Endothelial cell of umbilical vein (primary cell): ENCODE measurements at regions not wholly inside any gene's neighbourhood (a gene's known extent, or its start where the extent isn't known, plus 50 kb on each side); places are given as distances from the start of the nearest gene placed in this dataset.

Source experiments
- BruUV-seq: library from RNA; stranded (reverse); fragments of 400-500 nt; replicated peaks from 2 replicates; lab custom pipeline; 2021; lab: Mats Ljungman, UMichigan
- CTCF ChIA-PET: fragments of 300-600, 350-600 bp; sonication (Branson Sonifier 250); formaldehyde crosslinking; loops from one replicate; lab custom pipeline; 2021; ENCODE audit warnings: antibody characterized with exemption, inconsistent platforms; lab: Charles Lee
- POLR2A ChIA-PET: fragments of 300-600, 350-600 bp; sonication (Branson Sonifier 250); formaldehyde crosslinking; loops from one replicate; lab custom pipeline; 2021; ENCODE audit warnings: antibody characterized with exemption, inconsistent platforms; lab: Charles Lee
- DNase-seq: peaks from one replicate; pipeline ENCODE4 v3.0.0-alpha.2; 2011; ENCODE audit warnings: low read depth, low spot score
- FAIRE-seq: peaks from 2 replicates; lab custom pipeline; 2011; peaks lifted over from hg19 to GRCh38; lab: Jason Lieb, UNC
- H2AFZ ChIP-seq: 2 replicates; pipeline ENCODE4 v1.6.0; 2012; ENCODE audit warnings: low read depth, low read length, control low read depth, inconsistent platforms
- H3K27ac ChIP-seq: 2 replicates; pipeline ENCODE4 v1.5.1; 2011; ENCODE audit warnings: low read depth, mild to moderate bottlenecking, control low read depth, low read length, moderate library complexity; ENCODE audit not compliant: insufficient read depth
- H3K27me3 ChIP-seq, 2 experiments: 2 replicates each; pipeline versions ENCODE4 v1.6.0 to v1.6.1; 2011; ENCODE audit warnings: low read length in 2 of 2, mixed read lengths in 1 of 2; ENCODE audit not compliant: control insufficient read depth in 2 of 2, insufficient read depth in 2 of 2
- H3K36me3 ChIP-seq, 2 experiments: 2 replicates in 1 of 2; 3 replicates in 1 of 2; pipeline ENCODE4 v1.5.1; 2011; ENCODE audit warnings: low read length in 2 of 2, mild to moderate bottlenecking in 1 of 2, moderate library complexity in 1 of 2; ENCODE audit not compliant: control insufficient read depth in 2 of 2, insufficient read depth in 2 of 2; ENCODE audit errors: extremely low read depth in 1 of 2
- H3K4me1 ChIP-seq: 3 replicates; pipeline ENCODE4 v1.5.1; 2011; ENCODE audit warnings: mild to moderate bottlenecking, low read length; ENCODE audit not compliant: control insufficient read depth, insufficient read depth; ENCODE audit errors: extremely low read depth
- H3K4me2 ChIP-seq: 2 replicates; pipeline ENCODE4 v1.6.1; 2011; ENCODE audit warnings: low read length, control low read depth, mixed read lengths; ENCODE audit not compliant: insufficient read depth
- H3K4me3 ChIP-seq, 3 experiments: fragments of 200-600 bp in 1 of 3; sonication (generic), shearing (Covaris generic) in 1 of 3; replicated peaks in 1 of 3; 2 replicates each; pipeline ENCODE4 v1.5.1; 2011 to 2016; ENCODE audit warnings: control low read depth in 3 of 3, low read length in 3 of 3, mild to moderate bottlenecking in 2 of 3, inconsistent platforms in 1 of 3, low read depth in 1 of 3, moderate library complexity in 1 of 3; ENCODE audit not compliant: insufficient read depth in 1 of 3
- H3K79me2 ChIP-seq: 2 replicates; pipeline ENCODE4 v1.6.0; 2012; ENCODE audit warnings: low read length, inconsistent platforms; ENCODE audit not compliant: control insufficient read depth, insufficient read depth
- H3K9ac ChIP-seq: replicated peaks from 2 replicates; pipeline ENCODE3; 2011; ENCODE audit warnings: low read length, control low read depth; ENCODE audit not compliant: insufficient read depth; ENCODE audit errors: extremely low read depth
- H3K9me1 ChIP-seq: replicated peaks from 3 replicates; pipeline ENCODE4 v1.6.0; 2011; ENCODE audit warnings: mild to moderate bottlenecking, low read length; ENCODE audit not compliant: control insufficient read depth, insufficient read depth; ENCODE audit errors: extremely low read depth
- H3K9me3 ChIP-seq: replicated peaks from 2 replicates; pipeline ENCODE4 v1.5.1; 2012; ENCODE audit warnings: low read length, inconsistent platforms; ENCODE audit not compliant: control insufficient read depth, insufficient read depth
- H4K20me1 ChIP-seq: replicated peaks from 2 replicates; pipeline ENCODE3; 2011; ENCODE audit warnings: mild to moderate bottlenecking, low read length; ENCODE audit not compliant: control insufficient read depth, insufficient read depth; ENCODE audit errors: extremely low read depth
- EZH2 ChIP-seq: IDR thresholded peaks from 2 replicates; pipeline ENCODE4 v1.6.1; 2012; ENCODE audit warnings: borderline replicate concordance, low read depth, mild to moderate bottlenecking, moderate library complexity, low read length, inconsistent platforms; ENCODE audit not compliant: severe bottlenecking
- FOS ChIP-seq: IDR thresholded peaks from 2 replicates; pipeline ENCODE4 v1.6.1; 2011; ENCODE audit warnings: mild to moderate bottlenecking, low read length, moderate library complexity, borderline replicate concordance; ENCODE audit not compliant: insufficient read depth
- GATA2 ChIP-seq: IDR thresholded peaks from 2 replicates; pipeline ENCODE4 v1.7.0; 2011; ENCODE audit warnings: low read depth, mild to moderate bottlenecking, moderate library complexity, mixed read lengths, low read length; ENCODE audit not compliant: insufficient read length, insufficient read depth
- JUN ChIP-seq: IDR thresholded peaks from 2 replicates; pipeline ENCODE4 v1.6.1; 2011; ENCODE audit warnings: borderline replicate concordance, low read depth; ENCODE audit not compliant: insufficient read length, insufficient read depth
- MYC ChIP-seq: IDR thresholded peaks from one replicate; pipeline ENCODE4 v1.6.1; 2011; ENCODE audit warnings: mild to moderate bottlenecking, low read depth, low read length
- POLR2A ChIP-seq: IDR thresholded peaks from 2 replicates; pipeline ENCODE4 v1.6.1; 2012; ENCODE audit warnings: low read depth, mild to moderate bottlenecking, control low read depth, low read length
- dilution Hi-C: fragments of 300-500 bp; cut with MboI; formaldehyde crosslinking; loops from one replicate; pipeline ENCODE4 v1.15.0; 2019; ENCODE audit warnings: low sequenced_read_pairs; ENCODE audit not compliant: extremely low pct_ligation_motif_present
- intact Hi-C: fragments of 100-400 bp; cut with micrococcal nuclease; formaldehyde crosslinking; loops from one replicate; pipeline ENCODE4 v1.10.0; 2022
- TF ChIP-seq, protein P1 (sequence below): IDR thresholded peaks from 2 replicates; pipeline ENCODE4 v1.6.1; 2011; ENCODE audit not compliant: insufficient read depth, insufficient read length
- TF ChIP-seq, protein P2 (sequence below), 2 donors: IDR thresholded peaks; 1 replicate in 1 of 2; 2 replicates in 1 of 2; pipeline ENCODE4 v1.5.1; 2011; ENCODE audit warnings: low read length in 2 of 2, mild to moderate bottlenecking in 2 of 2, moderate library complexity in 2 of 2, control low read depth in 1 of 2, inconsistent platforms in 1 of 2, low read depth in 1 of 2; ENCODE audit not compliant: insufficient read depth in 1 of 2; ENCODE audit errors: extremely low read depth in 1 of 2

DNA sequence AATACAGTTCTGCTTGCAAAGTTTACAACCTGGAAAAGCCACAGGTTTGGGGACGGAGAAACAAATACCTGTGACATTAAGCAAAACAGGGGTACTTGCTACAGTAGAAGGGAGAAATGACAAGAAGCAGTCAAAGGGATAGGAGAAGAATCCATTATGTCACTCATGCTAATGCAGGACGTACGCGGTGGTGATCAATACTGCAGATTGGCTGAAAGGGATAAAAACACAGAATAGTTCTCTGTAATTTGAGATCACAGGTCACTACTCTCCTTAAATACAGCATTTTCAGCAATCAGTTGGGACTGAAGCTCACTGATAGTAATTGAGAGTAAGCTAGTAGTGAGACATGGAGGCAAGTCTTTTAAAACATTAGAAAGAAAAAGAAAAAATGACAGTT lies 130.3 kb upstream of the MTAP start:
- H3K36me3 ChIP-seq = no peaks in the 10 kb centered on the region
- no peaks in the 10 kb centered on the region for H3K79me2 ChIP-seq
- DNase-seq (no peak), FAIRE-seq (no peak)
- H3K27ac ChIP-seq = no peak overlapping the region
- H3K27me3 ChIP-seq = no peaks in the 10 kb centered on the region
- BruUV-seq = no TSS peak
- no peak overlapping the region for H3K9ac ChIP-seq
- no peaks in the 10 kb centered on the region for H3K9me3 ChIP-seq
- no peak overlapping the region for H3K4me3 ChIP-seq
- H2AFZ ChIP-seq = peak overlapping the region; percentile 54
- ChIA-PET CTCF (interaction anchor here (1.3 to 1.5 kb wide), 2 partner anchors 8 to 207 kb away, joined by 3 read pairs; no protein-coding TSS in a partner anchor), POLR2A (no interaction called here)
- no peaks in the 10 kb centered on the region for H3K9me1 ChIP-seq
- no peak overlapping the region for H3K4me2 ChIP-seq
- peaks cover 10% of the 10 kb centered on the region for H3K4me1 ChIP-seq
- TF ChIP-seq JUN = no peak
- TF ChIP-seq FOS = no peak
- TF ChIP-seq, protein P1, sequence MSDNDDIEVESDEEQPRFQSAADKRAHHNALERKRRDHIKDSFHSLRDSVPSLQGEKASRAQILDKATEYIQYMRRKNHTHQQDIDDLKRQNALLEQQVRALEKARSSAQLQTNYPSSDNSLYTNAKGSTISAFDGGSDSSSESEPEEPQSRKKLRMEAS = no peak
- no peak for TF ChIP-seq MYC
- no peak for TF ChIP-seq POLR2A
- TF ChIP-seq GATA2 = no peak
- TF ChIP-seq EZH2 = no peak
- TF ChIP-seq, protein P2, sequence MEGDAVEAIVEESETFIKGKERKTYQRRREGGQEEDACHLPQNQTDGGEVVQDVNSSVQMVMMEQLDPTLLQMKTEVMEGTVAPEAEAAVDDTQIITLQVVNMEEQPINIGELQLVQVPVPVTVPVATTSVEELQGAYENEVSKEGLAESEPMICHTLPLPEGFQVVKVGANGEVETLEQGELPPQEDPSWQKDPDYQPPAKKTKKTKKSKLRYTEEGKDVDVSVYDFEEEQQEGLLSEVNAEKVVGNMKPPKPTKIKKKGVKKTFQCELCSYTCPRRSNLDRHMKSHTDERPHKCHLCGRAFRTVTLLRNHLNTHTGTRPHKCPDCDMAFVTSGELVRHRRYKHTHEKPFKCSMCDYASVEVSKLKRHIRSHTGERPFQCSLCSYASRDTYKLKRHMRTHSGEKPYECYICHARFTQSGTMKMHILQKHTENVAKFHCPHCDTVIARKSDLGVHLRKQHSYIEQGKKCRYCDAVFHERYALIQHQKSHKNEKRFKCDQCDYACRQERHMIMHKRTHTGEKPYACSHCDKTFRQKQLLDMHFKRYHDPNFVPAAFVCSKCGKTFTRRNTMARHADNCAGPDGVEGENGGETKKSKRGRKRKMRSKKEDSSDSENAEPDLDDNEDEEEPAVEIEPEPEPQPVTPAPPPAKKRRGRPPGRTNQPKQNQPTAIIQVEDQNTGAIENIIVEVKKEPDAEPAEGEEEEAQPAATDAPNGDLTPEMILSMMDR (IDR thresholded peaks at IDR 0.05; ENCODE audit: extremely low read depth in 1 of 2, insufficient read depth in 1 of 2, low read depth in 1 of 2, low read length in 2 of 2) = no peak
- H4K20me1 ChIP-seq = no peaks in the 10 kb centered on the region
- dilution Hi-C loops = no loop called here
- intact Hi-C loops = no loop called here
